ENCODE measurements at regions not wholly inside any gene's neighbourhood (a gene's known extent, or its start where the extent isn't known, plus 50 kb on each side); places are given as distances from the start of the nearest gene placed in this dataset.

DNA sequence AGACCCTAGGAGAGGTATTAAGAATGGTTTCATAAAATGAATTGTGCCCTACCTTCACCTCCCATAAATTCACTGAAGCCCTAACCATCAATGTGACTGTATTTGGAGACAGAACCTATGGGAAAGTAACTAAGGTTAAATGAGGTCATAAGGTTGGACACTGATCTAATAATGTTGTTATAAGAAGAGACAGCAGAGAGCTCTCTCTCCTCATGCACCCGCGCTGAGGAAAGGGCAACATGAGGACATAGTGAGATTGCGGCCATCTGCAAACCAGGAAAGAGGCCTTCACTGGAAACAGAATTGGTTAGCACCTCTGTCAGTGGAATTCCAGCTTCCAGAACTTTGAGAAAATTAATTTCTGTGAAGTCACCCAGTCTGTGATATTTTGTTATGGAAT is 1396.1 kb upstream of the MIR17HG start:
- no peak overlapping the region for H3K4me3 Mint-ChIP-seq
- H3K27ac Mint-ChIP-seq = no peak overlapping the region
- no peaks in the 10 kb centered on the region for H3K36me3 Mint-ChIP-seq (ENCODE audit: low read depth)
- DNase-seq (no peak), ATAC-seq (ENCODE audit: low read depth) (no peak)
- ChIA-PET CTCF (no interaction called here), POLR2A (no interaction called here)
- peaks cover 7% of the 10 kb centered on the region for H3K9me3 Mint-ChIP-seq
- H3K4me1 Mint-ChIP-seq = no peaks in the 10 kb centered on the region
- intact Hi-C loops (cut with micrococcal nuclease) = no loop called here
- no peaks in the 10 kb centered on the region for H3K27me3 Mint-ChIP-seq
- TF ChIP-seq CTCF (IDR thresholded peaks at IDR 0.05) = no peak

GRCh38 chr13:89953581-89953980 is 1393.9 kb upstream of the MIR17HG start:
- no peak for ATAC-seq (ENCODE audit: low read depth)
- H3K27ac Mint-ChIP-seq = no peak overlapping the region

GRCh38 chr13:89955773-89956172 is 1391.7 kb upstream of the MIR17HG start:
- no peak for TF ChIP-seq CTCF (IDR thresholded peaks at IDR 0.05)
- Mint-ChIP-seq H3K4me1 (no peaks in the 10 kb centered on the region), H3K36me3 (ENCODE audit: low read depth) (no peaks in the 10 kb centered on the region), H3K4me3 (no peak overlapping the region), H3K27ac (no peak overlapping the region), H3K27me3 (no peaks in the 10 kb centered on the region), H3K9me3 (peaks cover 7% of the 10 kb centered on the region)
- ChIA-PET CTCF (no interaction called here), POLR2A (no interaction called here)
- ATAC-seq (ENCODE audit: low read depth) = no peak
- DNase-seq = no peak
- intact Hi-C loops (cut with micrococcal nuclease) = no loop called here

More at GRCh38 chr13:89953581-89953980, 1393.9 kb upstream of the MIR17HG start:
- H3K4me1 Mint-ChIP-seq = no peaks in the 10 kb centered on the region
- intact Hi-C loops (cut with micrococcal nuclease) = no loop called here
- TF ChIP-seq CTCF (IDR thresholded peaks at IDR 0.05) = no peak
- H3K9me3 Mint-ChIP-seq = peaks cover 7% of the 10 kb centered on the region
- ChIA-PET POLR2A (no interaction called here), CTCF (no interaction called here)
- H3K27me3 Mint-ChIP-seq = no peaks in the 10 kb centered on the region
- no peaks in the 10 kb centered on the region for H3K36me3 Mint-ChIP-seq (ENCODE audit: low read depth)
- DNase-seq = no peak
- no peak overlapping the region for H3K4me3 Mint-ChIP-seq

DNA sequence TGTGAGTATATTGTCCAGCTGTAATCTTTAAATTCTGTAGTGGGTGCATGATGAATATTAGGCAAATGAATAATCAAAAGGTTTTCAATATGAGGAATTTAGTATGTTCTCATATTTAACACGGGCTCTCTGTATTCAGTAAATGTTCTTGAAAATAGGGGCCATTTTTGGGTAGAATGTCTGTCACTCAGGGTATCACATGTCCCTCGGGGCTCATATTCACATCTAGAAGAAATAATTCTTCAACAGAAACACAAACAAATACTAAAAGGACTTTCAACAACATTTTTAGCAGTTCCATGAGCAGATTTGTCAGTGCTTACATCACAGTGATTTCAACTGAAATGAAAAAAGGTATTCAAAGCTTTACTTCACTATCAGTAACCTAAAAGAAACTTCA is 1388.4 kb upstream of the MIR17HG start:
- no peak overlapping the region for H3K27ac Mint-ChIP-seq
- no peaks in the 10 kb centered on the region for H3K27me3 Mint-ChIP-seq
- intact Hi-C loops (cut with micrococcal nuclease) = no loop called here
- ChIA-PET POLR2A (no interaction called here), CTCF (no interaction called here)
- no peak for TF ChIP-seq CTCF (IDR thresholded peaks at IDR 0.05)
- peaks cover 5% of the 10 kb centered on the region for H3K9me3 Mint-ChIP-seq
- ATAC-seq (ENCODE audit: low read depth) = no peak
- H3K4me1 Mint-ChIP-seq = no peaks in the 10 kb centered on the region
- H3K4me3 Mint-ChIP-seq = no peak overlapping the region
- DNase-seq = no peak
- no peaks in the 10 kb centered on the region for H3K36me3 Mint-ChIP-seq (ENCODE audit: low read depth)

- no peaks in the 10 kb centered on the region for H3K27me3 Mint-ChIP-seq
- H3K36me3 Mint-ChIP-seq (ENCODE audit: low read depth) = no peaks in the 10 kb centered on the region
- H3K4me1 Mint-ChIP-seq = no peaks in the 10 kb centered on the region
- DNase-seq (no peak), ATAC-seq (ENCODE audit: low read depth) (no peak)
- no peak overlapping the region for H3K27ac Mint-ChIP-seq
- no peak overlapping the region for H3K4me3 Mint-ChIP-seq
- intact Hi-C loops (cut with micrococcal nuclease) = no loop called here
- CTCF ChIA-PET = no interaction called here
- no peak for TF ChIP-seq CTCF (IDR thresholded peaks at IDR 0.05)
- H3K9me3 Mint-ChIP-seq = peaks cover 14% of the 10 kb centered on the region
- POLR2A ChIA-PET = no interaction called here
Observed at GRCh38 chr13:89965252-89965651, 1382.2 kb upstream of the MIR17HG start.
